Retinal pigment epithelial cell (primary cell): ENCODE measurements at regions not wholly inside any gene's neighbourhood (a gene's known extent, or its start where the extent isn't known, plus 50 kb on each side); places are given as distances from the start of the nearest gene placed in this dataset.

ENCODE experiments used
- DNase-seq: peaks from one replicate; pipeline ENCODE4 v3.0.0-alpha.2; 2010; ENCODE audit warnings: low read depth
- H3K4me3 ChIP-seq: 2 replicates; pipeline ENCODE4 v1.5.1; 2011; ENCODE audit warnings: mild to moderate bottlenecking, low read length, control low read depth, moderate library complexity
- TF ChIP-seq, protein P1 (sequence below): conservative IDR thresholded peaks from 2 replicates; pipeline ENCODE4 v1.5.1; 2011; ENCODE audit warnings: low read depth, low read length, control low read depth, inconsistent platforms

DNA sequence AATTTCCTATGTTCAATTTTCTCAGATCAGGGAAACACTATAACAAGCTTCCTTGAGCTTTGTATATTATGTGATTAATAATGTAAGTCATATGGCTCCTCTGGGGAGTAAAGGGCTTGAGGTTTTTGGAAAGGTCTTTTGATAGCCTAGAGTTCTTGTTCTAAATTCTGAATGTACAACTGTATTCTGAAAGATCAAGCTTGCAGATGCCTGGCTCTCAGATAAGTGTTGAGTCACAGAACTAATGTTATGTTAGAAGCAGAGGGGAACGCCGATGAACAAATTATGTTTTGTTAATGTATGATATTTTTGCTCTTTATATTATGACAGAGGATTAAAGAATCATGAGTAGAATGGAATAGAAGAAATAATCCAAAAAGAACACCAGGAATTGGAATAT lies 170.1 kb downstream of the RPRM start:
- no peak overlapping the region for H3K4me3 ChIP-seq
- TF ChIP-seq, protein P1, sequence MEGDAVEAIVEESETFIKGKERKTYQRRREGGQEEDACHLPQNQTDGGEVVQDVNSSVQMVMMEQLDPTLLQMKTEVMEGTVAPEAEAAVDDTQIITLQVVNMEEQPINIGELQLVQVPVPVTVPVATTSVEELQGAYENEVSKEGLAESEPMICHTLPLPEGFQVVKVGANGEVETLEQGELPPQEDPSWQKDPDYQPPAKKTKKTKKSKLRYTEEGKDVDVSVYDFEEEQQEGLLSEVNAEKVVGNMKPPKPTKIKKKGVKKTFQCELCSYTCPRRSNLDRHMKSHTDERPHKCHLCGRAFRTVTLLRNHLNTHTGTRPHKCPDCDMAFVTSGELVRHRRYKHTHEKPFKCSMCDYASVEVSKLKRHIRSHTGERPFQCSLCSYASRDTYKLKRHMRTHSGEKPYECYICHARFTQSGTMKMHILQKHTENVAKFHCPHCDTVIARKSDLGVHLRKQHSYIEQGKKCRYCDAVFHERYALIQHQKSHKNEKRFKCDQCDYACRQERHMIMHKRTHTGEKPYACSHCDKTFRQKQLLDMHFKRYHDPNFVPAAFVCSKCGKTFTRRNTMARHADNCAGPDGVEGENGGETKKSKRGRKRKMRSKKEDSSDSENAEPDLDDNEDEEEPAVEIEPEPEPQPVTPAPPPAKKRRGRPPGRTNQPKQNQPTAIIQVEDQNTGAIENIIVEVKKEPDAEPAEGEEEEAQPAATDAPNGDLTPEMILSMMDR: no peak
- no peak for DNase-seq

- no peak overlapping the region for H3K4me3 ChIP-seq
- DNase-seq: no peak
- TF ChIP-seq, protein P1: no peak
Observed at GRCh38 chr2:153307223-153307622, 171.3 kb downstream of the RPRM start.

- DNase-seq: no peak
- TF ChIP-seq, protein P1: no peak
- H3K4me3 ChIP-seq: no peak overlapping the region
Observed at GRCh38 chr2:153299809-153300208, 178.8 kb downstream of the RPRM start.

DNA sequence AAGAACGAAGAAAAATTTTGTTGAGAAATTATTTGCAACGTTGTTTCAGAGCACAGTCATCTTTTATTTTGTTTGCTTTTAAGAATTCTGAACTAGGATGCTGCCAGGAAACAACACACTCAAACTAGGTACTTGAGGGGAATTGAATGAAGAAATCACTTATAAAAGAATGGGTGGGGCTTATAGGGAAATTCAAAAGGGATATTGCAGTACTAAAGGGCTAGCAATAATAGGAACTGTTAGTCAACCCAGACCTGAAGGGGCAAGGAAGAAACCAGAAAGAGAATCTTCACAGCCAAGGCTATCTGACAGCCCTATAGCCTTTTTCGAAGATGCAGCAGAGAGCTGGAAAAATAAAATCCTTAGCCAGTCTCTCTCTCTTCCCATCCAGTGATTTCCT lies 179.3 kb downstream of the RPRM start:
- no peak overlapping the region for H3K4me3 ChIP-seq
- TF ChIP-seq, protein P1: no peak
- no peak for DNase-seq

DNA sequence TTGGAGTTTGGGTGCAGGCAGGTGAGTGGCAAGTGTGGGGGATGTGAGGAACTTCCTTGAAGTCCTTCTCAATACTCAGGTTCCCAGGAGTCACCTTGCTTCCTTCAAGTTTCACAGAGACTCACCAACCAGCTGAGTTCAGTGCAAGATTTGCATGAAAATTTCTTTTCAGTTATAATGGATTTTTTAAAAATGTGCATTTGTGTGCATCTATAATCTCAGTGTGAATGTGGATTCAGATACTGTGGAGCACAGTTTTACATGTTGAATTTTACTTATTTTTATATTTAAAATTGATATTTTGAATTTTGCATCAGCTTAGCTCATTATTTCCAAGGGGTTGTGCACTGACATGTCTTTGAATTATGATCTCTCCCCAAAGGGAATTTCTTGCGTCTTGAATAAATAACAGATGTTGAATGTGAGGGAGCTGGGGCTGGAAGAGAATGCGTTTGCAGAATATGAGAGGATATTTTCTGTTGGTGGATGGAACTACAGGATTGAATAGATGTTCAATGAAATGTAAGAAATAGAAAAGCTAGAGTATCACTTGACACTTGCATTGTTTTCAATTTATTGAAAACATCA lies 184.3 kb downstream of the RPRM start:
- no peak for DNase-seq
- H3K4me3 ChIP-seq: no peak overlapping the region
- TF ChIP-seq, protein P1: no peak

GRCh38 chr2:153291718-153292117 lies 186.8 kb downstream of the RPRM start:
- no peak for DNase-seq
- no peak overlapping the region for H3K4me3 ChIP-seq
- TF ChIP-seq, protein P1: no peak

DNA sequence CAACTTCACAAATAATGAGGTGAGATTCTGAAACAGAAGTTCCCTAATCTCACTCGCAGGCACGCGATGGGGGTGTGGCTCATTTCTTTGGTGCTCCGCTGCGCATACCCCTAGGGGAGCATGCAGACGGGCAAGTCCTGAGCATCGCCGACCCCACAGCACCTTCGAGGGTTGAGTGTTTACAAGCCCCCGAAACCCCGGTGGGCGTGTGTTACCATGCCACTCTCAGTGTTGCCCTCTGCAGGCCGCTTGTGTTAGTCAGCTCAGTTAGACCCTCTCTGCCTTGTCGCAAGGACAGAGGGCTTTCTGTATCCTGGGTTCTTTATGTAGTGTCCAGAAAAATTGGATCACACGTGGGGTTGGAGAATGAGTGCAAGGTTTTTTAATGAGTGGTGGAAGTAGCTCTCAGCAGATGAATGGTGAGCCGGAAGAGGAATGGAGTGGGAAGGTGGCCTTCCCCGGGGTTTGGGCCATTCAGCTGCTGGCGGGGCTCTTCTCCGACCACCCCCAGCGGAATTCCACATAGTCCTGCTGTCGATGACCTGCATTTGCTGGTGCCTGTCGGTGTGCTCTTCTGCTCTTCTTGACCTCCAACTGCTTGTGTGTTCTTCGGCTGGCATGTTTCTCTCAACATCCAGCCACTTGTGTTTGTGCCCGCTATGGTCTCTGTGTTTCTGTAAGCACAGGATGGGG lies 191.3 kb downstream of the RPRM start:
- DNase-seq: no peak
- TF ChIP-seq, protein P1: peak; percentile 30
- peak overlapping the region; percentile 13 for H3K4me3 ChIP-seq
